IPS DF 6.9 (cell line): ENCODE measurements at regions not wholly inside any gene's neighbourhood (a gene's known extent, or its start where the extent isn't known, plus 50 kb on each side); places are given as distances from the start of the nearest gene placed in this dataset.

ENCODE experiments used
- DNase-seq: peaks from one replicate; pipeline ENCODE4 v3.0.0-alpha.2; 2013; ENCODE audit warnings: low read depth, low spot score
- H3K27ac ChIP-seq: one replicate; pipeline ENCODE4 v1.5.1; 2013; ENCODE audit warnings: low read length, control low read depth
- H3K27me3 ChIP-seq: 2 replicates; pipeline ENCODE4 v1.6.1; 2013; ENCODE audit warnings: mild to moderate bottlenecking, low read length; ENCODE audit not compliant: control insufficient read depth, insufficient read depth
- H3K36me3 ChIP-seq: 2 replicates; pipeline ENCODE4 v1.6.1; 2013; ENCODE audit warnings: low read length; ENCODE audit not compliant: control insufficient read depth, insufficient read depth
- H3K4me1 ChIP-seq: 2 replicates; pipeline ENCODE4 v1.6.1; 2013; ENCODE audit warnings: low read length; ENCODE audit not compliant: control insufficient read depth, insufficient read depth
- H3K4me3 ChIP-seq: 2 replicates; pipeline ENCODE4 v1.5.1; 2013; ENCODE audit warnings: mild to moderate bottlenecking, low read length
- H3K9me3 ChIP-seq: 2 replicates; pipeline ENCODE4 v1.6.1; 2013; ENCODE audit warnings: low read length, inconsistent platforms; ENCODE audit not compliant: control insufficient read depth, insufficient read depth
- WGBS: extraction: QIAGEN DNeasy Blood & Tissue Kit; methylation state at CpG from one replicate; pipeline ENCODE4 v1.1.7; 2013; ENCODE audit warnings: mixed read lengths, missing lambda C conversion rate; ENCODE audit not compliant: insufficient read length, insufficient coverage; 5-methylcytosine and 5-hydroxymethylcytosine counted together

DNA sequence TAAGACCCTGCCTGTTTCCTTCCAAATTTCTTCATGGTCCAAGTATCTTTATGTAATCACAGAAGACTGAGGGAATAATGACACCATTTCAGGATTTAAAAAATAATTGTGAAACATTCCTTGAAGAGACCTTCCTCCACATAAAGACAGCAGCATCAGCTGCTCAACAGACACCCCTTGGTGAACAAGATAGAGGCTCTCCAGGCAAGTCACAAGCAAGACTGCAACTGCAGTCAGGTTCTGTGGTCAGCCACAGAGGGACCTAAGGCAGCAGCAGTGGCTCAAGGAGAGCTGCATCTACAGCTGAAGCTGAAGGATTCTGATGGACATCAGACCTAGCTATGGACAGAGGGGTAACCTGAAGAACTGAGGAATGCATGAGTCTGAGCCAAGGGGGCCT, 97.2 kb upstream of the C3orf80 start:
- Histone ChIP-seq H3K27ac (no peak overlapping the region), H3K27me3 (no peaks in the 10 kb centered on the region), H3K36me3 (no peaks in the 10 kb centered on the region), H3K9me3 (no peaks in the 10 kb centered on the region), H3K4me3 (no peak overlapping the region), H3K4me1 (no peaks in the 10 kb centered on the region; the same call in 1 of the 2 replicates)
- DNase-seq: no peak

DNA sequence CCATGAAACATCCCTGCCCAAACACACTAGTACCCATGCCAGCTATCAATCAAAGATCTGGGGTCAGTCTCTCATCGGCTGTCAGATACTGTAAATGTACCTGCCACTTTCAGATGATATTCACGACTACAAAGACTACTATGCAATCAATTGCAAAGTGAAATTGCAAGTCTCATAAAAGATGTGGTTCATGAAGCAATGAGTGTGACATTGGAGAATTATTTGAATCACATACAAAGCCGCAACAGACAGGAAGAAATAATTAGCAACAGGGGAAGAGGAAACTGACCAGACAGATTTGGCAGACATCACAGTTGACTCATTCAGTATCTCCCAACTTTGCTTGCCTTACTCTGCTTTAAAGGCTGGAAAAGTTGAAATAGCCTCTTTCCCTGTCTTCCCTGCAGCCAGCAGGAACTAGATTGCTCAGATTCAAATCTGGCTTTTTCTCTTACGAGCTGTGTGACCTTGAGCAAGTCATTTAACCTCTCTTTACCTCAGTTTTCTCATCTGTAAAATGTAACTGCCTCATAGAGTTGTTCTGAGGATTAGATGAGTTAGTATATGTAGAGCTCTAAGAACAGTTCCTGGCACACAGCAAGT, 95.7 kb upstream of the C3orf80 start:
- H3K36me3 ChIP-seq: no peaks in the 10 kb centered on the region
- H3K9me3 ChIP-seq: no peaks in the 10 kb centered on the region
- H3K4me3 ChIP-seq: no peak overlapping the region
- no CpG with 5 or more reads among the region's 4 CpGs for WGBS
- no peaks in the 10 kb centered on the region; the same call in 1 of the 2 replicates for H3K4me1 ChIP-seq
- H3K27me3 ChIP-seq: no peaks in the 10 kb centered on the region
- DNase-seq: no peak
- no peak overlapping the region for H3K27ac ChIP-seq

GRCh38 chr3:160130071-160130470, 95.2 kb upstream of the C3orf80 start:
- H3K27ac ChIP-seq: no peak overlapping the region
- no peaks in the 10 kb centered on the region for H3K9me3 ChIP-seq
- no peak overlapping the region for H3K4me3 ChIP-seq
- no peak for DNase-seq
- H3K4me1 ChIP-seq: no peaks in the 10 kb centered on the region; the same call in 1 of the 2 replicates
- H3K36me3 ChIP-seq: no peaks in the 10 kb centered on the region
- no CpG with 5 or more reads among the region's 3 CpGs for WGBS
- no peaks in the 10 kb centered on the region for H3K27me3 ChIP-seq

- Histone ChIP-seq H3K36me3 (no peaks in the 10 kb centered on the region), H3K27me3 (no peaks in the 10 kb centered on the region), H3K4me3 (no peak overlapping the region), H3K27ac (no peak overlapping the region), H3K4me1 (no peaks in the 10 kb centered on the region; the same call in 1 of the 2 replicates), H3K9me3 (no peaks in the 10 kb centered on the region)
- no CpG with 5 or more reads among the region's 2 CpGs for WGBS
- DNase-seq: no peak
These were observed 94.3 kb upstream of the C3orf80 start for GRCh38 chr3:160130950-160131349.

DNA sequence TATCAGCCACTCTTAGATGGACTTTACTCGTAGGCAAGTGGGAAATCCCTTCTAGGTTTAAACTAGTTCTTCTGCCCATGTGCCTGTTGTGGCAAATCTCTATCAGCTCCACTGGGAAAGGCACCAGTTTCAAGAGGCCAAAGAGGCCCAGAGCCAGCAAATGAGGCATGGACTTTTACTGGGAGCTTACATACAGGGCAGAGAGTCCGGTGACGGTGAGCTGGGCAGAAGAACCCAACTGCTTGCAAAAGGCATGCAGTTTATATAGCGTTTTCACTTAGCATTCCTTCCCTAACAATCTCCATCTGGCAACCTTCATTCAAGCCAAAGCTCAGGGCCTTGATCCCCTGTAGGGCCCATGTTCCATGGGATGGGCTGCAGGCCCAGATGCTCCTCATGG, 93.0 kb upstream of the C3orf80 start:
- Histone ChIP-seq H3K27ac (no peak overlapping the region), H3K27me3 (no peaks in the 10 kb centered on the region), H3K9me3 (no peaks in the 10 kb centered on the region), H3K4me3 (no peak overlapping the region), H3K4me1 (no peaks in the 10 kb centered on the region; the same call in 1 of the 2 replicates), H3K36me3 (no peaks in the 10 kb centered on the region)
- no peak for DNase-seq
- WGBS: no CpG with 5 or more reads among the region's 4 CpGs

DNA sequence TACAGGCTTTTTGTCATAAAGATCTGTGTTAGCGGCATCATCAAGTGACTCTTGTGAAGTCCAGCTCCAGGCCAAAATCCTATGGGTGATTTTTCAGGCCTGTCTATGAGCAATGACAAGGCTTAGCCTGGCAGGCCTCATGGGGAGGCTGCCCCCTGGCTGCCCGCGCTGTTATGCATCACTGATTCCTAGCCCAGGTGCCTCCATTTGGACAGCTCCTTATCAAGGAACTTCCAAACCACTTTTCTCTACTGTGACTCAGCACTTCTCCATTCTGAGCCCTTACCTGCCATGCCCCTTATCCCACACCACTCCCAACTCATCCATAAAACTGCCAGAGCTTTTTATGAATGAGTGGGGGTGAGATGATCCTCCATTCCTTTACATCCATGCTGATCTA, 91.5 kb upstream of the C3orf80 start:
- no peak overlapping the region for H3K27ac ChIP-seq
- DNase-seq: peak; percentile 9
- no peaks in the 10 kb centered on the region for H3K27me3 ChIP-seq
- H3K4me3 ChIP-seq: no peak overlapping the region
- no peaks in the 10 kb centered on the region for H3K9me3 ChIP-seq
- H3K4me1 ChIP-seq: no peaks in the 10 kb centered on the region; the same call in 1 of the 2 replicates
- no CpG with 5 or more reads among the region's 3 CpGs for WGBS
- no peaks in the 10 kb centered on the region for H3K36me3 ChIP-seq

GRCh38 chr3:160134454-160134853, 90.8 kb upstream of the C3orf80 start:
- Histone ChIP-seq H3K27me3 (no peaks in the 10 kb centered on the region), H3K36me3 (no peaks in the 10 kb centered on the region), H3K27ac (no peak overlapping the region), H3K4me1 (no peaks in the 10 kb centered on the region; the same call in 1 of the 2 replicates), H3K9me3 (no peaks in the 10 kb centered on the region), H3K4me3 (no peak overlapping the region)
- DNase-seq: no peak
- WGBS: no CpG with 5 or more reads among the region's 4 CpGs

DNA sequence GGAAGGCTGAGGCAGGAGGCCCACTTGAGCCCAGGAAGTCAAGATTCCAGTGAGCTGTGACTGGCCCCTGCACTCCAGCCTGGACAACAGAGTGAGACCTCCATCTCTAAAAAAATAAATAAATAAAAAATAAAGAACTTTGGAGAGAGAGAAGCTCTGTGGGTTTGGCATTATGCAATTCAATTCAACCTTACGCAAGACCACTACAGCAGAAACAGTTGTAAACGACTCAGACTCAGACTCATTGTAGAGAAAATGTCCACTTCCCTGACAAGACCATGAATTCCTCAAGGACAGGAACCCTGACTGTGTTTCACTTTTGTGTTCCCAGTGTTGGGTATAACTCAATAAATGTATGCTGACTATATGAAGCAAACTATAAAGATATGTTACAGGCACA, 90.3 kb upstream of the C3orf80 start:
- H3K27ac ChIP-seq: no peak overlapping the region
- no peaks in the 10 kb centered on the region; the same call in 1 of the 2 replicates for H3K4me1 ChIP-seq
- H3K9me3 ChIP-seq: no peaks in the 10 kb centered on the region
- no peak overlapping the region for H3K4me3 ChIP-seq
- WGBS: no CpG with 5 or more reads among the region's 2 CpGs
- no peaks in the 10 kb centered on the region for H3K36me3 ChIP-seq
- no peaks in the 10 kb centered on the region for H3K27me3 ChIP-seq
- no peak for DNase-seq

DNA sequence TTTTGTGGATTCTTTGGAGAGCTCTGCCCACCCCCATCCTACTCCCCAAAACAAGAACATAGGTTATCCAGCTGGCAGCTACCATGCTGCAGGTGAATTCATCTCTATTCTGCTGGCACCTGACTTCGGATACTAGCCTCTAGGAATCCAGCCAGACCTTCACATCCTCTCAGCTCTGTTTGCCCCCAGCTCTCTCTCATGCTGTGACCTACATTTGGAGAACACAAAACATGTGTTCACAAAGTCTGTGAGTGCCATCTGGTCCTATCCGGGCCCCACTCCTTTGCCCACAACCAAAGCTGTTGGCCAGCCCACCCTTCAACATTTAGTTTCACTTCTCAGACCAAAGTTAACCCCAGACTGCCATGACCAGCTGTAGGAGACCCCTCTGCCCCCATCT, 89.4 kb upstream of the C3orf80 start:
- Histone ChIP-seq H3K27me3 (no peaks in the 10 kb centered on the region), H3K4me1 (no peaks in the 10 kb centered on the region; the same call in 1 of the 2 replicates), H3K27ac (no peak overlapping the region), H3K36me3 (no peaks in the 10 kb centered on the region), H3K4me3 (no peak overlapping the region), H3K9me3 (no peaks in the 10 kb centered on the region)
- no CpG with 5 or more reads among the region's 2 CpGs for WGBS
- DNase-seq: no peak

DNA sequence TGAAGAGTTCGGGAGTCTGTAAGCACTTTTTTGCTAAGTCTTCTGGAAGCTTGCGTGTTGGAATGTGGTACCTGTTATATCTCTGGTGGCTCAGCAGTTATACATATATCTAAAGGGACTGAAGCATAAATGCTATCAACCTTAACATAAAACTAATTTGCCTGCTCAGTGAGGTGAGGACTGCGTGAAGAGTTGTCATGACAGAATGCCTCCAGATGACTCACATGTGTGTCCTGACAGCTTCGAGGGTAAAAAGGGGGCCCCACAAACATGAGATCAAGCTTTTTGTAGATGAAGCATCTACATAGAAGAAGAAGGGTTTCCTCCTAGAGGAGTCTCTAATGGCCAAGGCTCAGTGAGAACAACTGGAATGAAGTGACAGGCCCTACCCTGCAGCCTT, 88.8 kb upstream of the C3orf80 start:
- Histone ChIP-seq H3K27ac (no peak overlapping the region), H3K4me3 (no peak overlapping the region), H3K9me3 (no peaks in the 10 kb centered on the region), H3K4me1 (no peaks in the 10 kb centered on the region; the same call in 1 of the 2 replicates), H3K27me3 (no peaks in the 10 kb centered on the region), H3K36me3 (no peaks in the 10 kb centered on the region)
- whole genome bisulfite sequencing: no CpG with 5 or more reads among the region's 4 CpGs
- DNase-seq: no peak

DNA sequence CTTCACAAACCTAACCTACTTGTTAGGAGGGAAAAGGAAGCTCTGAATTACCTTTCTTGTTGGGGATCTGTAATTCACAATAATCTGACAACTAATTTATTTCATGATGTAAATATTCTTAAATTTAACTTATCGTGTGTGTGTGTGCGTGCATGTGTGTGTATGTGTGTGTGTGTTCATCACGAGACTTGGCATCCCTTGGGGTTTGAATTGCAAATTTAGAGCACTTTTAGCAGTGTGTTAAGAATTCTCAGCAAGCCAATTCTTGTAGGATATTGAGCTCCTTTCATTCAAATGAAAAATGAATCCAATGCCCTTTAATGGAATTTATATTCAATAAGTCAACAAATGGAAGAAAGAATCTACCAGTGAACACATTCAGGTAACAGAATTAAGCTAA, 85.9 kb upstream of the C3orf80 start:
- no peak for DNase-seq
- H3K4me3 ChIP-seq: no peak overlapping the region
- H3K36me3 ChIP-seq: no peaks in the 10 kb centered on the region
- no CpG with 5 or more reads among the region's 3 CpGs for WGBS
- H3K27ac ChIP-seq: no peak overlapping the region
- no peaks in the 10 kb centered on the region for H3K27me3 ChIP-seq
- H3K4me1 ChIP-seq: no peaks in the 10 kb centered on the region
- no peaks in the 10 kb centered on the region for H3K9me3 ChIP-seq
